Esophagus squamous epithelium (tissue), 5 donors: ENCODE measurements at regions not wholly inside any gene's neighbourhood (a gene's known extent, or its start where the extent isn't known, plus 50 kb on each side); places are given as distances from the start of the nearest gene placed in this dataset.

Experiments used
- DNase-seq: peaks from one replicate; lab custom pipeline; 2025; lab: John Stamatoyannopoulos, UW
- H3K27ac ChIP-seq, 4 donors: fragments of 200-600 bp; sonication (generic); one replicate each; pipeline ENCODE4 v1.5.1; 2016 to 2019; ENCODE audit warnings: mild to moderate bottlenecking in 1 of 4
- H3K27me3 ChIP-seq, 4 donors: fragments of 200-600 bp; sonication (generic); 1 replicate in 3 of 4; 2 replicates in 1 of 4; pipeline versions ENCODE4 v1.5.1 to v1.6.0; 2017 to 2021; ENCODE audit warnings: antibody characterized with exemption in 1 of 4
- H3K36me3 ChIP-seq, 3 donors: fragments of 200-600 bp; sonication (generic); one replicate each; pipeline ENCODE4 v1.5.1; 2016 to 2019
- H3K4me1 ChIP-seq, 3 donors: fragments of 200-600 bp; sonication (generic); one replicate each; pipeline ENCODE4 v1.5.1; 2017 to 2019
- H3K4me3 ChIP-seq, 4 donors: fragments of 200-600 bp; sonication (generic); 1 replicate in 3 of 4; 2 replicates in 1 of 4; pipeline ENCODE4 v1.5.1; 2016 to 2019; ENCODE audit warnings: mild to moderate bottlenecking in 2 of 4, moderate library complexity in 1 of 4
- H3K9me3 ChIP-seq, 3 donors: fragments of 200-600 bp; sonication (generic); one replicate each; pipeline ENCODE4 v1.5.1; 2016 to 2019
- POLR2A ChIP-seq, 4 donors: fragments of 450-650 bp; IDR thresholded peaks; one replicate each; pipeline ENCODE4 v1.6.1; 2017; ENCODE audit warnings: antibody characterized with exemption in 4 of 4, mild to moderate bottlenecking in 4 of 4, moderate library complexity in 3 of 4
- WGBS, 2 donors: methylation state at CpG; one replicate each; pipeline ENCODE4 v1.1.5; 2018; 5-methylcytosine and 5-hydroxymethylcytosine counted together
- intact Hi-C: fragments of 100-400 bp; cut with DNase I; formaldehyde crosslinking; loops from one replicate; pipeline ENCODE4 v1.15.0; 2022
- TF ChIP-seq, protein P1 (sequence below), 6 experiments: fragments of 450-650 bp in 4 of 6; fragments of 200-600 bp in 2 of 6; sonication (generic) in 2 of 6; IDR thresholded peaks; one replicate each; pipeline ENCODE4 v1.5.1; 2016 to 2019; ENCODE audit warnings: antibody characterized with exemption in 6 of 6, mild to moderate bottlenecking in 4 of 6, moderate library complexity in 4 of 6
- donor health status: DM: yes; HTN: yes; CAD: no.

DNA sequence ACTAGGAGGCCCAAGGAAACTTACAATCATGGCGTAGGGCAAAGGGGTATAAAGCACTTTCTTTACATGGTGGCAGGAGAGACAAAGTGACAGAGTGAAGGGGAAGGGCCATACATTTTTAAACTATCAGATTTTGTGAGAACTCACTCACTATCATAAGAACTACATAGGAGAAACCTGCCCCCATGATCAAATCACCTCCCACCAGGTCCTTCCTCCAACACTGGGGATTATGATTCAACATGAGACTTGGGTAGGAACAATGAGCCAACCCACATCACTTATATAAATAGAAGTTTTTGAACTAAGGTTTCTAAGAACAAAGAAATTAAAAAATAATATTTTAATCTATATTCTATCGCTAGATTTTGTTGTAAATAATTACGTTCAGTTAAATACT lies 460.3 kb upstream of the TYRP1 start:
- no peak overlapping the region for H3K4me3 ChIP-seq
- WGBS, 2 donors = 77 to 85% methylated on average over 3 of the region's 3 CpGs
- H3K27ac ChIP-seq = no peak overlapping the region
- no peak for TF ChIP-seq POLR2A (IDR thresholded peaks at IDR 0.05)
- TF ChIP-seq, protein P1, sequence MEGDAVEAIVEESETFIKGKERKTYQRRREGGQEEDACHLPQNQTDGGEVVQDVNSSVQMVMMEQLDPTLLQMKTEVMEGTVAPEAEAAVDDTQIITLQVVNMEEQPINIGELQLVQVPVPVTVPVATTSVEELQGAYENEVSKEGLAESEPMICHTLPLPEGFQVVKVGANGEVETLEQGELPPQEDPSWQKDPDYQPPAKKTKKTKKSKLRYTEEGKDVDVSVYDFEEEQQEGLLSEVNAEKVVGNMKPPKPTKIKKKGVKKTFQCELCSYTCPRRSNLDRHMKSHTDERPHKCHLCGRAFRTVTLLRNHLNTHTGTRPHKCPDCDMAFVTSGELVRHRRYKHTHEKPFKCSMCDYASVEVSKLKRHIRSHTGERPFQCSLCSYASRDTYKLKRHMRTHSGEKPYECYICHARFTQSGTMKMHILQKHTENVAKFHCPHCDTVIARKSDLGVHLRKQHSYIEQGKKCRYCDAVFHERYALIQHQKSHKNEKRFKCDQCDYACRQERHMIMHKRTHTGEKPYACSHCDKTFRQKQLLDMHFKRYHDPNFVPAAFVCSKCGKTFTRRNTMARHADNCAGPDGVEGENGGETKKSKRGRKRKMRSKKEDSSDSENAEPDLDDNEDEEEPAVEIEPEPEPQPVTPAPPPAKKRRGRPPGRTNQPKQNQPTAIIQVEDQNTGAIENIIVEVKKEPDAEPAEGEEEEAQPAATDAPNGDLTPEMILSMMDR (IDR thresholded peaks at IDR 0.05) = no peak
- H3K27me3 ChIP-seq = no peaks in the 10 kb centered on the region
- peaks cover 0 to 8% (median 0%) of the 10 kb centered on the region in 3 donors for H3K9me3 ChIP-seq
- no peaks in the 10 kb centered on the region for H3K4me1 ChIP-seq
- intact Hi-C loops = no loop called here
- no peak for DNase-seq
- no peaks in the 10 kb centered on the region for H3K36me3 ChIP-seq

GRCh38 chr9:12253941-12254340 lies 439.2 kb upstream of the TYRP1 start:
- Histone ChIP-seq H3K27ac (no peak overlapping the region), H3K36me3 (no peaks in the 10 kb centered on the region), H3K4me3 (no peak overlapping the region), H3K4me1 (no peaks in the 10 kb centered on the region), H3K27me3 (no peaks in the 10 kb centered on the region), H3K9me3 (peaks cover 0 to 6% (median 4%) of the 10 kb centered on the region in 3 donors)
- DNase-seq = no peak
- WGBS, 2 donors = 38% methylated on average over 2 of the region's 2 CpGs
- intact Hi-C loops = no loop called here
- no peak for TF ChIP-seq POLR2A (IDR thresholded peaks at IDR 0.05)
- TF ChIP-seq, protein P1 (IDR thresholded peaks at IDR 0.05) = no peak

GRCh38 chr9:12266758-12267157 lies 426.4 kb upstream of the TYRP1 start:
- 44 to 46% methylated on average over 2 of the region's 2 CpGs for whole genome bisulfite sequencing, 2 donors
- Histone ChIP-seq H3K27me3 (no peaks in the 10 kb centered on the region), H3K4me1 (no peaks in the 10 kb centered on the region), H3K27ac (no peak overlapping the region), H3K36me3 (no peaks in the 10 kb centered on the region), H3K9me3 (no peaks in the 10 kb centered on the region), H3K4me3 (no peak overlapping the region)
- intact Hi-C loops = no loop called here
- TF ChIP-seq POLR2A (IDR thresholded peaks at IDR 0.05) = no peak
- TF ChIP-seq, protein P1 (IDR thresholded peaks at IDR 0.05) = no peak
- no peak for DNase-seq

- no peaks in the 10 kb centered on the region for H3K27me3 ChIP-seq
- whole genome bisulfite sequencing, 2 donors = 32 to 53% methylated on average over 3 of the region's 3 CpGs
- no peak for DNase-seq
- H3K27ac ChIP-seq = no peak overlapping the region
- intact Hi-C loops = no loop called here
- no peak overlapping the region for H3K4me3 ChIP-seq
- no peaks in the 10 kb centered on the region for H3K4me1 ChIP-seq
- TF ChIP-seq, protein P1 (IDR thresholded peaks at IDR 0.05) = no peak
- no peak for TF ChIP-seq POLR2A (IDR thresholded peaks at IDR 0.05)
- H3K9me3 ChIP-seq = no peaks in the 10 kb centered on the region
- no peaks in the 10 kb centered on the region for H3K36me3 ChIP-seq
Observed at GRCh38 chr9:12271421-12271891, 421.7 kb upstream of the TYRP1 start.

GRCh38 chr9:12272471-12273120 lies 420.6 kb upstream of the TYRP1 start:
- intact Hi-C loops = no loop called here
- WGBS, 2 donors = 24 to 25% methylated on average over 2 of the region's 2 CpGs
- TF ChIP-seq, protein P1 (IDR thresholded peaks at IDR 0.05) = no peak
- no peak for TF ChIP-seq POLR2A (IDR thresholded peaks at IDR 0.05)

More at GRCh38 chr9:12272471-12273120, 420.6 kb upstream of the TYRP1 start:
- Histone ChIP-seq H3K4me3 (no peak overlapping the region), H3K36me3 (no peaks in the 10 kb centered on the region), H3K27ac (no peak overlapping the region), H3K27me3 (no peaks in the 10 kb centered on the region), H3K9me3 (no peaks in the 10 kb centered on the region), H3K4me1 (no peaks in the 10 kb centered on the region)
- DNase-seq = no peak
